ENCODE measurements at regions not wholly inside any gene's neighbourhood (a gene's known extent, or its start where the extent isn't known, plus 50 kb on each side); places are given as distances from the start of the nearest gene placed in this dataset.

DNA sequence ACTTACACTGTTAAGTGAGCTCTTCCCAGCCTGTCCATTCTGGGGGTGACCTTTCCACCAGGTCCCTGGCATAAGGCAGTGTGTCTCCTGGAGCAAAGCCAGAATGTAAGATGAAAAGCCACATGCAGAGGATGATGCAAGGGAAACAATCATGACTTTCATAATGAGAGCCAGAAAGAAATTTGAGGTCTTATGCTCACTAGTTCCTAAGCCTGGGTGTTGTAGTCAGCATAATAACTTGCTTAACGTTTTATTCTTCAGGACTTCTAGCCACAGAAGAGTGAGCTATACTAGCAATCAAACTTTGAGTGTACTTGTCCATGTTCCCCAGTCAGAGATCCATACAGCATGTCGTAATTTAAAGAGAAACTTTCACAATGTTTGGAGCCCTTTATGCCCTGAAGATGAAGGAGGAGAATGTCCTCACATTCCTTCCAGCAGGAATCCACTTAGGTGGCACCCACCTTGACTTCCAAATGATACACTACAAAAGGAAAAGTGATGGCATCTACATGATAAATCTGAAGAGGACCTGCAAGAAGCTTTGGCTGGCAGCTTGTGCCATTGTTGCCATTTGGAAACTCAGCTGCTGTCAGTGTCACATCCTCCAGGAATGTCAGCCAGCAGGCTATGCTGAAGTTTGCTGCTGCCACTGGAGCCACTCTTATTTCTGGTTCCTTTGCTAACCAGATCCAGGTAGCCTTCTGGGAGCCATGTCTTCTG, 60.5 kb upstream of the FOXD3 start (continued):
- TF ChIP-seq ATF7 (IDR thresholded peaks at IDR 0.05) (0 out of 2 replicates have a peak, but pooled peaks have one; percentile 17), NR2C2 (CRISPR knock-in tag; IDR thresholded peaks at IDR 0.05) (no peak), NR2C2 (tag; IDR thresholded peaks at IDR 0.05) (peak; percentile 52; the same call in 1 of the 2 replicates), NFXL1 (CRISPR knock-in tag; IDR thresholded peaks at IDR 0.05) (no peak), ZBTB17 (CRISPR knock-in tag; IDR thresholded peaks at IDR 0.05) (no peak)

DNA sequence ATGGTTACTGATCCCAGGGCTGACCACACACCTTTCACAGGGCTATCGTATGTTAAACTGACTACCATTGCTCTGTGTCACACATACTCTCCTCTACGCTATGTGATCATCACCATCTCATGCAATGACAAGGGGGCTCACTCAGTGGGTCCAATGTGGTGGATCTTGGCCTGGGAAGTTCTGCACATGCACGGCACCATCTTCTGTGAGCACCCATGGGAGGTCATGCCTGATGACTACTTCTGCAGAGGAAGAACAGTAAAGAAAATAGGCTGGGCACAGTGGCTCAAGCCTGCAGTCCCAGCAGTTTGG, 60.0 kb upstream of the FOXD3 start:
- ChIA-PET POLR2A (interaction anchor here (0.5 kb wide), 1 partner anchor 127 kb away, joined by 3 read pairs; no protein-coding TSS in a partner anchor), CTCF (ENCODE audit: low intra/inter-chr PET ratio) (interaction anchor here (0.7 kb wide), 1 partner anchor 29 kb away, joined by 5 read pairs; no protein-coding TSS in a partner anchor)
- in situ Hi-C loops (cut with MboI) (no loop called here), intact Hi-C loops (cut with micrococcal nuclease) (no loop called here)
- BruUV-seq (replicated peaks) = no TSS peak
- H3K4me2 ChIP-seq (ENCODE audit: insufficient read depth, low read length) = no peak overlapping the region
- H3K9ac ChIP-seq (ENCODE audit: insufficient read depth in 1 of 2, low read depth in 2 of 2, low read length in 2 of 2) = no peak overlapping the region
- 26% methylated on average over 3 of the region's 3 CpGs for WGBS (ENCODE audit: insufficient coverage, low coverage, missing lambda C conversion rate)
- H3K9me1 ChIP-seq (ENCODE audit: control insufficient read depth, insufficient read depth, low read length) = no peaks in the 10 kb centered on the region
- H3K9me3 ChIP-seq (replicated peaks; ENCODE audit: control insufficient read depth, insufficient read depth, low read depth, low read length) = no peaks in the 10 kb centered on the region
- FAIRE-seq (no peak), DNase-seq (ENCODE audit: extremely low read depth in 1 of 4, low spot score in 3 of 4) (no peak), ATAC-seq (no peak)
- no peak overlapping the region for H2AFZ ChIP-seq (ENCODE audit: low read depth, low read length)
- no peak overlapping the region for H3K27ac ChIP-seq (ENCODE audit: extremely low read depth, low read depth, low read length)
- no peaks in the 10 kb centered on the region for H4K20me1 ChIP-seq (replicated peaks; ENCODE audit: control insufficient read depth, insufficient read depth, low read length)
- no peak overlapping the region for H3K4me3 ChIP-seq
- peaks cover 0 to 10% of the 10 kb centered on the region in 2 experiments; a peak in 1 of 5 replicates for H3K27me3 ChIP-seq (ENCODE audit: control insufficient read depth in 2 of 2, insufficient read depth in 2 of 2, low read length in 2 of 2)
- no peaks in the 10 kb centered on the region for H3K4me1 ChIP-seq (replicated peaks in 1 of 2; ENCODE audit: control insufficient read depth in 2 of 2, insufficient read depth in 2 of 2, low read length in 2 of 2)
- no peaks in the 10 kb centered on the region for H3K36me3 ChIP-seq (ENCODE audit: control insufficient read depth, insufficient read depth, low read length)
- no peaks in the 10 kb centered on the region for H3K79me2 ChIP-seq (ENCODE audit: control insufficient read depth, insufficient read depth, low read length)
- TF ChIP-seq, protein P1, sequence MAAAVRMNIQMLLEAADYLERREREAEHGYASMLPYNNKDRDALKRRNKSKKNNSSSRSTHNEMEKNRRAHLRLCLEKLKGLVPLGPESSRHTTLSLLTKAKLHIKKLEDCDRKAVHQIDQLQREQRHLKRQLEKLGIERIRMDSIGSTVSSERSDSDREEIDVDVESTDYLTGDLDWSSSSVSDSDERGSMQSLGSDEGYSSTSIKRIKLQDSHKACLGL (CRISPR knock-in tag; IDR thresholded peaks at IDR 0.05; ENCODE audit: borderline replicate concordance, poor library complexity, severe bottlenecking) = no peak
- TF ChIP-seq NFRKB (IDR thresholded peaks at IDR 0.05; ENCODE audit: low read depth) (no peak), GTF2A2 (tag; IDR thresholded peaks at IDR 0.05) (no peak), SPI1 (IDR thresholded peaks at IDR 0.05; ENCODE audit: borderline replicate concordance, low read depth, low read length) (no peak), ZBTB7A (IDR thresholded peaks at IDR 0.05; ENCODE audit: borderline replicate concordance, control insufficient read depth, low read depth, low read length) (no peak), RBM15 (IDR thresholded peaks at IDR 0.05; ENCODE audit: insufficient read depth, low read length) (no peak), MCM5 (IDR thresholded peaks at IDR 0.05; ENCODE audit: low read depth) (no peak), GABPB2 (CRISPR knock-in tag; conservative IDR thresholded peaks at IDR 0.05) (no peak), CSDE1 (IDR thresholded peaks at IDR 0.05) (no peak), ZNF384 (IDR thresholded peaks at IDR 0.05; ENCODE audit: low read depth, low read length) (no peak)
- TF ChIP-seq, protein P2, sequence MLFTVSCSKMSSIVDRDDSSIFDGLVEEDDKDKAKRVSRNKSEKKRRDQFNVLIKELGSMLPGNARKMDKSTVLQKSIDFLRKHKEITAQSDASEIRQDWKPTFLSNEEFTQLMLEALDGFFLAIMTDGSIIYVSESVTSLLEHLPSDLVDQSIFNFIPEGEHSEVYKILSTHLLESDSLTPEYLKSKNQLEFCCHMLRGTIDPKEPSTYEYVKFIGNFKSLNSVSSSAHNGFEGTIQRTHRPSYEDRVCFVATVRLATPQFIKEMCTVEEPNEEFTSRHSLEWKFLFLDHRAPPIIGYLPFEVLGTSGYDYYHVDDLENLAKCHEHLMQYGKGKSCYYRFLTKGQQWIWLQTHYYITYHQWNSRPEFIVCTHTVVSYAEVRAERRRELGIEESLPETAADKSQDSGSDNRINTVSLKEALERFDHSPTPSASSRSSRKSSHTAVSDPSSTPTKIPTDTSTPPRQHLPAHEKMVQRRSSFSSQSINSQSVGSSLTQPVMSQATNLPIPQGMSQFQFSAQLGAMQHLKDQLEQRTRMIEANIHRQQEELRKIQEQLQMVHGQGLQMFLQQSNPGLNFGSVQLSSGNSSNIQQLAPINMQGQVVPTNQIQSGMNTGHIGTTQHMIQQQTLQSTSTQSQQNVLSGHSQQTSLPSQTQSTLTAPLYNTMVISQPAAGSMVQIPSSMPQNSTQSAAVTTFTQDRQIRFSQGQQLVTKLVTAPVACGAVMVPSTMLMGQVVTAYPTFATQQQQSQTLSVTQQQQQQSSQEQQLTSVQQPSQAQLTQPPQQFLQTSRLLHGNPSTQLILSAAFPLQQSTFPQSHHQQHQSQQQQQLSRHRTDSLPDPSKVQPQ (CRISPR knock-in tag; IDR thresholded peaks at IDR 0.05; ENCODE audit: borderline replicate concordance) = no peak
- TF ChIP-seq, protein P3, sequence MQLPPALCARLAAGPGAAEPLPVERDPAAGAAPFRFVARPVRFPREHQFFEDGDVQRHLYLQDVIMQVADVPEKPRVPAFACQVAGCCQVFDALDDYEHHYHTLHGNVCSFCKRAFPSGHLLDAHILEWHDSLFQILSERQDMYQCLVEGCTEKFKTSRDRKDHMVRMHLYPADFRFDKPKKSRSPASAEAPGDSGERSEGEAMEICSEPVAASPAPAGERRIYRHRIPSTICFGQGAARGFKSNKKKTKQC (CRISPR knock-in tag; IDR thresholded peaks at IDR 0.05) = no peak

All from K562 (cell line).